SK-N-MC (cell line): ENCODE measurements at regions not wholly inside any gene's neighbourhood (a gene's known extent, or its start where the extent isn't known, plus 50 kb on each side); places are given as distances from the start of the nearest gene placed in this dataset.

Experiments used
- EZH2 ChIP-seq: fragments of 200-600 bp; sonication (generic); IDR thresholded peaks from one replicate; pipeline ENCODE4 v1.6.1; 2017; ENCODE audit warnings: antibody characterized with exemption
- FOXP2 ChIP-seq: optimal IDR thresholded peaks from 2 replicates; pipeline ENCODE3; 2011; ENCODE audit warnings: mild to moderate bottlenecking, moderate library complexity; ENCODE audit not compliant: insufficient read depth; ENCODE audit errors: extremely low read length, control extremely low read depth
- POLR2AphosphoS5 ChIP-seq: IDR thresholded peaks from 2 replicates; pipeline ENCODE4 v1.6.1; 2012; ENCODE audit warnings: mild to moderate bottlenecking, low read depth, low read length, borderline replicate concordance

GRCh38 chr3:67278015-67278618 lies 280.0 kb downstream of the KBTBD8 start:
- TF ChIP-seq EZH2 (no peak), POLR2AphosphoS5 (no peak), FOXP2 (no peak)
